ENCODE measurements at regions not wholly inside any gene's neighbourhood (a gene's known extent, or its start where the extent isn't known, plus 50 kb on each side); places are given as distances from the start of the nearest gene placed in this dataset.

DNA sequence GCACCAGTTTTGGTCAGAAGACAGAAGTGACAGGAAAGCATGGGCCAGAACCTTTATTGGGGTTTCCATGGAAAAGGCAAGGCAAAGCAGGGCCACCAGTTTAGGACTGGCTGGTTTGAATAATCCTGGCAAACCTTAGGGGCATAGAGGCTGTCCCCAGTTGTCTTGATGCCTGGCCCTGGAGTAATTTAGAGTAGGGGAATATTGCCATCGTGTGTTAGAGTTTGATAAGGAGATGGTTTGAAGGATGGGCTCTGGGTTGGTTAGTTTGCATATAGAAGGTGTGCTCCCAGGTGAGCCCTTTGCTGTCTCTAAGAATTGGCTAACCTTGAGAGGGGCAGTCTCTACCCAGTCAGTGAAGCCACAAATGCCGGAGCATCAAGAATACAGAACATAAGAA lies 79.6 kb downstream of the ZNF777 start:
- ATAC-seq: peak; percentile 75; the same call in 1 of the 2 replicates
- Histone ChIP-seq H3K9me3 (ENCODE audit: control insufficient read depth, insufficient read depth, low read depth, low read length) (peaks cover 15% of the 10 kb centered on the region; the same call in 1 of the 2 replicates), H3K27me3 (ENCODE audit: control insufficient read depth, insufficient read depth, low read length) (no peaks in the 10 kb centered on the region; the same call in 1 of the 2 replicates), H3K36me3 (ENCODE audit: control insufficient read depth, insufficient read depth, low read length) (no peaks in the 10 kb centered on the region), H3K4me1 (ENCODE audit: control insufficient read depth, insufficient read depth, low read length) (no peaks in the 10 kb centered on the region), H3K27ac (ENCODE audit: low read length) (no peak overlapping the region), H3K4me3 (ENCODE audit: low read depth in 2 of 2, low read length in 2 of 2) (no peak overlapping the region)
- ChIA-PET CTCF (no interaction called here), POLR2A (no interaction called here)
- no TSS peak for BruUV-seq (replicated peaks)
- in situ Hi-C loops (cut with HindIII; ENCODE audit: low pct_unique_long_range_greater_than_20kb, low sequenced_read_pairs) (no loop called here), intact Hi-C loops (cut with micrococcal nuclease; ENCODE audit: unreplicated experiment) (no loop called here)
- TF ChIP-seq, protein P1, sequence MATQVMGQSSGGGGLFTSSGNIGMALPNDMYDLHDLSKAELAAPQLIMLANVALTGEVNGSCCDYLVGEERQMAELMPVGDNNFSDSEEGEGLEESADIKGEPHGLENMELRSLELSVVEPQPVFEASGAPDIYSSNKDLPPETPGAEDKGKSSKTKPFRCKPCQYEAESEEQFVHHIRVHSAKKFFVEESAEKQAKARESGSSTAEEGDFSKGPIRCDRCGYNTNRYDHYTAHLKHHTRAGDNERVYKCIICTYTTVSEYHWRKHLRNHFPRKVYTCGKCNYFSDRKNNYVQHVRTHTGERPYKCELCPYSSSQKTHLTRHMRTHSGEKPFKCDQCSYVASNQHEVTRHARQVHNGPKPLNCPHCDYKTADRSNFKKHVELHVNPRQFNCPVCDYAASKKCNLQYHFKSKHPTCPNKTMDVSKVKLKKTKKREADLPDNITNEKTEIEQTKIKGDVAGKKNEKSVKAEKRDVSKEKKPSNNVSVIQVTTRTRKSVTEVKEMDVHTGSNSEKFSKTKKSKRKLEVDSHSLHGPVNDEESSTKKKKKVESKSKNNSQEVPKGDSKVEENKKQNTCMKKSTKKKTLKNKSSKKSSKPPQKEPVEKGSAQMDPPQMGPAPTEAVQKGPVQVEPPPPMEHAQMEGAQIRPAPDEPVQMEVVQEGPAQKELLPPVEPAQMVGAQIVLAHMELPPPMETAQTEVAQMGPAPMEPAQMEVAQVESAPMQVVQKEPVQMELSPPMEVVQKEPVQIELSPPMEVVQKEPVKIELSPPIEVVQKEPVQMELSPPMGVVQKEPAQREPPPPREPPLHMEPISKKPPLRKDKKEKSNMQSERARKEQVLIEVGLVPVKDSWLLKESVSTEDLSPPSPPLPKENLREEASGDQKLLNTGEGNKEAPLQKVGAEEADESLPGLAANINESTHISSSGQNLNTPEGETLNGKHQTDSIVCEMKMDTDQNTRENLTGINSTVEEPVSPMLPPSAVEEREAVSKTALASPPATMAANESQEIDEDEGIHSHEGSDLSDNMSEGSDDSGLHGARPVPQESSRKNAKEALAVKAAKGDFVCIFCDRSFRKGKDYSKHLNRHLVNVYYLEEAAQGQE (IDR thresholded peaks at IDR 0.05; ENCODE audit: insufficient read depth in 1 of 2, low read depth in 2 of 2, low read length in 1 of 2): no peak
- TF ChIP-seq TCF7L2 (IDR thresholded peaks at IDR 0.05; ENCODE audit: low read depth, low read length): no peak
- no peak for TF ChIP-seq POLR2AphosphoS5 (IDR thresholded peaks at IDR 0.05; ENCODE audit: low read depth, low read length)
- TF ChIP-seq SIN3A (IDR thresholded peaks at IDR 0.05; ENCODE audit: borderline replicate concordance, insufficient read depth, low read depth, low read length): no peak
- TF ChIP-seq, protein P2, sequence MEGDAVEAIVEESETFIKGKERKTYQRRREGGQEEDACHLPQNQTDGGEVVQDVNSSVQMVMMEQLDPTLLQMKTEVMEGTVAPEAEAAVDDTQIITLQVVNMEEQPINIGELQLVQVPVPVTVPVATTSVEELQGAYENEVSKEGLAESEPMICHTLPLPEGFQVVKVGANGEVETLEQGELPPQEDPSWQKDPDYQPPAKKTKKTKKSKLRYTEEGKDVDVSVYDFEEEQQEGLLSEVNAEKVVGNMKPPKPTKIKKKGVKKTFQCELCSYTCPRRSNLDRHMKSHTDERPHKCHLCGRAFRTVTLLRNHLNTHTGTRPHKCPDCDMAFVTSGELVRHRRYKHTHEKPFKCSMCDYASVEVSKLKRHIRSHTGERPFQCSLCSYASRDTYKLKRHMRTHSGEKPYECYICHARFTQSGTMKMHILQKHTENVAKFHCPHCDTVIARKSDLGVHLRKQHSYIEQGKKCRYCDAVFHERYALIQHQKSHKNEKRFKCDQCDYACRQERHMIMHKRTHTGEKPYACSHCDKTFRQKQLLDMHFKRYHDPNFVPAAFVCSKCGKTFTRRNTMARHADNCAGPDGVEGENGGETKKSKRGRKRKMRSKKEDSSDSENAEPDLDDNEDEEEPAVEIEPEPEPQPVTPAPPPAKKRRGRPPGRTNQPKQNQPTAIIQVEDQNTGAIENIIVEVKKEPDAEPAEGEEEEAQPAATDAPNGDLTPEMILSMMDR (IDR thresholded peaks at IDR 0.05): peak; percentile 31; the same call in 1 of the 2 replicates
- no peak for DNase-seq (ENCODE audit: low read depth, low spot score)

Data from Panc1 (cell line).